HCT116 (cell line): ENCODE measurements at regions not wholly inside any gene's neighbourhood (a gene's known extent, or its start where the extent isn't known, plus 50 kb on each side); places are given as distances from the start of the nearest gene placed in this dataset.

Experiments used
- ATAC-seq: fragments of 200-7000 bp; cut with Tn5 transposase; 2 replicates; pipeline ENCODE4 v1.9.1; 2020; ENCODE audit warnings: mild to moderate bottlenecking, moderate library complexity
- BruUV-seq: library from RNA; stranded (reverse); fragments of 400-500 nt; replicated peaks from 2 replicates; lab custom pipeline; 2021; lab: Mats Ljungman, UMichigan
- CTCF ChIA-PET: fragments of 300-600 bp; sonication (Branson Sonifier 250); formaldehyde crosslinking; loops from one replicate; lab custom pipeline; 2021; ENCODE audit warnings: antibody characterized with exemption; lab: Charles Lee
- POLR2A ChIA-PET: fragments of 300-600, 350-600 bp; sonication (Branson Sonifier 250); formaldehyde crosslinking; loops from one replicate; lab custom pipeline; 2021; ENCODE audit warnings: antibody characterized with exemption; lab: Charles Lee
- RAD21 ChIA-PET, 2 experiments: fragments of 300-600 bp; sonication (Branson Sonifier 250); formaldehyde crosslinking; loops; one replicate each; lab custom pipeline; 2023; ENCODE audit warnings: low total read pairs in 2 of 2; ENCODE audit not compliant: uncharacterized antibody in 2 of 2, unreplicated experiment in 2 of 2, low non-redundant PET in 1 of 2; lab: Charles Lee
- DNase-seq: peaks from one replicate; pipeline ENCODE4 v3.0.0-alpha.2; 2010; ENCODE audit warnings: low read depth, low spot score
- H2AFZ ChIP-seq: fragments of 200-600 bp; shearing (Covaris generic), sonication (generic); 2 replicates; pipeline ENCODE4 v1.6.1; 2017; ENCODE audit warnings: low read depth, mixed run types, mixed read lengths, antibody characterized with exemption, low read length; ENCODE audit not compliant: poor library complexity, severe bottlenecking
- H3K27ac ChIP-seq: 2 replicates; pipeline ENCODE4 v1.5.1; 2012; ENCODE audit warnings: low read depth, low read length
- H3K27me3 ChIP-seq: fragments of 200-600 bp; sonication (generic); 2 replicates; pipeline ENCODE4 v1.6.1; 2016; ENCODE audit warnings: mixed run types, low read length, mixed read lengths; ENCODE audit not compliant: insufficient read depth
- H3K36me3 ChIP-seq, 2 experiments: fragments of 200-500 bp in 1 of 2; fragments of 200-600 bp in 1 of 2; sonication (Bioruptor generic) in 1 of 2; sonication (generic) in 1 of 2; 2 replicates each; pipeline versions ENCODE4 v1.5.1 to v1.6.1; 2014 to 2016; ENCODE audit warnings: low read length in 2 of 2, inconsistent platforms in 1 of 2, mixed read lengths in 1 of 2, mixed run types in 1 of 2; ENCODE audit not compliant: insufficient read depth in 2 of 2, control insufficient read depth in 1 of 2
- H3K4me1 ChIP-seq, 2 experiments: fragments of 200-600 bp in 1 of 2; sonication (generic) in 1 of 2; 2 replicates each; pipeline versions ENCODE4 v1.5.1 to v1.6.1; 2012 to 2017; ENCODE audit warnings: low read length in 2 of 2, inconsistent platforms in 1 of 2, mild to moderate bottlenecking in 1 of 2, mixed read lengths in 1 of 2, mixed run types in 1 of 2, moderate library complexity in 1 of 2; ENCODE audit not compliant: insufficient read depth in 2 of 2, control insufficient read depth in 1 of 2
- H3K4me2 ChIP-seq: fragments of 200-600 bp; sonication (generic); 2 replicates; pipeline ENCODE4 v1.6.1; 2017; ENCODE audit warnings: mixed run types, low read length, mixed read lengths
- H3K4me3 ChIP-seq, 2 experiments: fragments of 200-600 bp in 1 of 2; sonication (generic) in 1 of 2; replicated peaks in 1 of 2; 2 replicates each; pipeline ENCODE4 v1.5.1; 2011 to 2016; ENCODE audit warnings: low read length in 2 of 2, control low read depth in 1 of 2, low read depth in 1 of 2, mild to moderate bottlenecking in 1 of 2, mixed read lengths in 1 of 2, mixed run types in 1 of 2
- H3K79me2 ChIP-seq: fragments of 200-600 bp; sonication (generic); 2 replicates; pipeline ENCODE4 v1.6.1; 2017; ENCODE audit warnings: mild to moderate bottlenecking, mixed run types, low read length, moderate library complexity, mixed read lengths; ENCODE audit not compliant: insufficient read depth
- H3K9ac ChIP-seq: fragments of 200-600 bp; sonication (generic); 2 replicates; pipeline ENCODE4 v1.6.1; 2016; ENCODE audit warnings: low read length, mixed read lengths
- H3K9me2 ChIP-seq: fragments of 200-600 bp; sonication (generic), shearing (Covaris generic); 2 replicates; pipeline ENCODE4 v1.6.1; 2017; ENCODE audit warnings: mixed run types, mild to moderate bottlenecking, moderate library complexity; ENCODE audit not compliant: insufficient read depth
- H3K9me3 ChIP-seq, 2 experiments: fragments of 200-500 bp in 1 of 2; fragments of 200-600 bp in 1 of 2; sonication (Bioruptor generic) in 1 of 2; sonication (generic) in 1 of 2; 2 replicates each; pipeline ENCODE4 v1.6.1; 2014 to 2017; ENCODE audit warnings: low read length in 2 of 2, mixed read lengths in 2 of 2, inconsistent platforms in 1 of 2, low read depth in 1 of 2, mild to moderate bottlenecking in 1 of 2, mixed run types in 1 of 2, moderate library complexity in 1 of 2; ENCODE audit not compliant: control insufficient read depth in 1 of 2, insufficient read depth in 1 of 2
- H4K20me1 ChIP-seq: fragments of 200-600 bp; sonication (generic), shearing (Covaris generic); 2 replicates; pipeline ENCODE4 v1.6.1; 2017; ENCODE audit warnings: mixed run types, mild to moderate bottlenecking, moderate library complexity; ENCODE audit not compliant: insufficient read depth
- ATF3 ChIP-seq: IDR thresholded peaks from 2 replicates; pipeline ENCODE4 v1.6.1; 2012
- CBX3 ChIP-seq: IDR thresholded peaks from 2 replicates; pipeline ENCODE4 v1.6.1; 2012; ENCODE audit warnings: low read depth
- CTCF ChIP-seq, 3 experiments: fragments of 200-600 bp in 1 of 3; sonication (generic) in 1 of 3; IDR thresholded peaks in 2 of 3; conservative IDR thresholded peaks in 1 of 3; 2 replicates each; pipeline ENCODE4 v1.5.1; 2012 to 2017; ENCODE audit warnings: low read depth in 2 of 3, low read length in 2 of 3, antibody characterized with exemption in 1 of 3, borderline replicate concordance in 1 of 3, control low read depth in 1 of 3, mild to moderate bottlenecking in 1 of 3, mixed read lengths in 1 of 3, mixed run types in 1 of 3, moderate library complexity in 1 of 3; ENCODE audit not compliant: insufficient read depth in 1 of 3
- EGR1 ChIP-seq: IDR thresholded peaks from 2 replicates; pipeline ENCODE4 v1.6.1; 2012; ENCODE audit warnings: low read depth
- EZH2 ChIP-seq: fragments of 200-600 bp; sonication (generic); IDR thresholded peaks from 2 replicates; pipeline ENCODE4 v1.6.1; 2017; ENCODE audit warnings: antibody characterized with exemption, mixed run types
- FOSL1 ChIP-seq: IDR thresholded peaks from 2 replicates; pipeline ENCODE4 v1.6.1; 2012; ENCODE audit warnings: low read depth
- JUND ChIP-seq: IDR thresholded peaks from 2 replicates; pipeline ENCODE4 v1.6.1; 2012
- MAX ChIP-seq: IDR thresholded peaks from 2 replicates; pipeline ENCODE4 v1.6.1; 2012
- REST ChIP-seq: IDR thresholded peaks from 2 replicates; pipeline ENCODE4 v1.6.1; 2012; ENCODE audit warnings: low read depth
- SIN3A ChIP-seq: IDR thresholded peaks from 2 replicates; pipeline ENCODE4 v1.6.1; 2012; ENCODE audit warnings: low read depth
- YY1 ChIP-seq: IDR thresholded peaks from 2 replicates; pipeline ENCODE4 v1.6.1; 2011; ENCODE audit warnings: low read length, low read depth, moderate library complexity, mild to moderate bottlenecking; ENCODE audit not compliant: insufficient replicate concordance; ENCODE audit errors: extremely low read depth
- ZBTB33 ChIP-seq: IDR thresholded peaks from 2 replicates; pipeline ENCODE4 v1.6.1; 2011; ENCODE audit warnings: mild to moderate bottlenecking, low read length, moderate library complexity; ENCODE audit not compliant: insufficient replicate concordance; ENCODE audit errors: extremely low read depth
- ZFX ChIP-seq: fragments of 450-650 bp; IDR thresholded peaks from 2 replicates; pipeline ENCODE4 v1.6.1; 2017
- ZNF274 ChIP-seq: fragments of 200-500 bp; sonication (Bioruptor generic); IDR thresholded peaks from 2 replicates; pipeline ENCODE4 v1.6.1; 2014; ENCODE audit warnings: mild to moderate bottlenecking, low read depth, low read length, inconsistent platforms
- intact Hi-C: fragments of 100-400 bp; cut with micrococcal nuclease; formaldehyde crosslinking; loops from 2 replicates; pipeline ENCODE4 v1.10.0; 2022

GRCh38 chr7:56538541-56539429 is 422.6 kb upstream of the NUPR2 start:
- Histone ChIP-seq H3K79me2 (no peaks in the 10 kb centered on the region), H3K9ac (no peak overlapping the region), H4K20me1 (no peaks in the 10 kb centered on the region), H3K4me2 (no peak overlapping the region), H2AFZ (no peak overlapping the region), H3K27me3 (no peaks in the 10 kb centered on the region), H3K4me1 (no peaks in the 10 kb centered on the region), H3K27ac (no peak overlapping the region), H3K4me3 (no peak overlapping the region), H3K9me2 (no peaks in the 10 kb centered on the region), H3K9me3 (peaks cover 8 to 22% of the 10 kb centered on the region in 2 experiments; a peak in 2 of 4 replicates), H3K36me3 (no peaks in the 10 kb centered on the region)
- intact Hi-C loops: no loop called here
- ChIA-PET CTCF (no interaction called here), POLR2A (no interaction called here), RAD21 (no interaction called here)
- TF ChIP-seq EZH2 (no peak), ZBTB33 (no peak), REST (no peak), FOSL1 (no peak), JUND (no peak), CBX3 (no peak), CTCF (IDR thresholded peaks at IDR 0.05 in 2 of 3, conservative IDR thresholded peaks at IDR 0.05 in 1 of 3; ENCODE audit: borderline replicate concordance in 1 of 3, insufficient read depth in 1 of 3, low read depth in 2 of 3, low read length in 2 of 3) (no peak), YY1 (no peak), ZNF274 (no peak), ATF3 (no peak), MAX (no peak), SIN3A (no peak), EGR1 (no peak), ZFX (no peak)
- ATAC-seq (no peak), DNase-seq (no peak)
- no TSS peak for BruUV-seq
